RPMI8226 (cell line): ENCODE measurements at regions not wholly inside any gene's neighbourhood (a gene's known extent, or its start where the extent isn't known, plus 50 kb on each side); places are given as distances from the start of the nearest gene placed in this dataset.
A peak's percentile ranks its signal among the peaks of the same experiment; 100 is the strongest.
"Not testable (repeated sequence)": the region's sequence is repeated elsewhere in the genome, so short reads cannot be mapped to it uniquely, and the experiment has no call there.

ENCODE experiments used
- DNase-seq: peaks from one replicate; pipeline ENCODE4 v3.0.0-alpha.2; 2015

GRCh38 chr5:92544036-92544435 lies 1037.0 kb downstream of the NR2F1-AS1 start:
- no peak for DNase-seq

- no peak for DNase-seq
Measured at GRCh38 chr5:92543201-92543600, 1037.8 kb downstream of the NR2F1-AS1 start.

- DNase-seq, result not testable (repeated sequence)
Measured at GRCh38 chr5:92542017-92542416, 1039.0 kb downstream of the NR2F1-AS1 start.

- DNase-seq, result no peak
Measured at GRCh38 chr5:92527311-92528078, 1053.5 kb downstream of the NR2F1-AS1 start.

GRCh38 chr5:92525131-92525530 lies 1055.9 kb downstream of the NR2F1-AS1 start:
- DNase-seq, result no peak

GRCh38 chr5:92519811-92520632 lies 1061.0 kb downstream of the NR2F1-AS1 start:
- DNase-seq, result no peak

- DNase-seq, result peak; percentile 51
Measured at GRCh38 chr5:92518318-92518904, 1062.6 kb downstream of the NR2F1-AS1 start.

- no peak for DNase-seq
Measured at GRCh38 chr5:92514896-92515295, 1066.1 kb downstream of the NR2F1-AS1 start.

- no peak for DNase-seq
Measured at GRCh38 chr5:92513067-92513466, 1068.0 kb downstream of the NR2F1-AS1 start.

- DNase-seq, result no peak
Measured at GRCh38 chr5:92508271-92508670, 1072.7 kb downstream of the NR2F1-AS1 start.

- DNase-seq, result peak; percentile 20
Measured at GRCh38 chr5:92505925-92506324, 1075.1 kb downstream of the NR2F1-AS1 start.

- no peak for DNase-seq
Measured at GRCh38 chr5:92505145-92505544, 1075.9 kb downstream of the NR2F1-AS1 start.

- peak; percentile 40 for DNase-seq
Measured at GRCh38 chr5:92504346-92504745, 1076.7 kb downstream of the NR2F1-AS1 start.

GRCh38 chr5:92500752-92501151 lies 1080.3 kb downstream of the NR2F1-AS1 start:
- no peak for DNase-seq

GRCh38 chr5:92496545-92496944 lies 1084.5 kb downstream of the NR2F1-AS1 start:
- DNase-seq, result no peak

- no peak for DNase-seq
Measured at GRCh38 chr5:92494508-92494907, 1086.5 kb downstream of the NR2F1-AS1 start.

GRCh38 chr5:92492908-92493307 lies 1088.1 kb downstream of the NR2F1-AS1 start:
- DNase-seq, result no peak

GRCh38 chr5:92484484-92484883 lies 1096.5 kb downstream of the NR2F1-AS1 start:
- no peak for DNase-seq

- no peak for DNase-seq
Measured at GRCh38 chr5:92472981-92473566, 1090.0 kb upstream of the ARRDC3 start.

GRCh38 chr5:92471861-92472260 lies 1088.7 kb upstream of the ARRDC3 start:
- DNase-seq, result no peak

- DNase-seq, result no peak
Measured at GRCh38 chr5:92470770-92471169, 1087.7 kb upstream of the ARRDC3 start.

GRCh38 chr5:92468295-92468694 lies 1085.2 kb upstream of the ARRDC3 start:
- DNase-seq, result no peak

- DNase-seq, result no peak
Measured at GRCh38 chr5:92467695-92468094, 1084.6 kb upstream of the ARRDC3 start.
